Smooth muscle cell (in vitro differentiated cells): ENCODE measurements at regions not wholly inside any gene's neighbourhood (a gene's known extent, or its start where the extent isn't known, plus 50 kb on each side); places are given as distances from the start of the nearest gene placed in this dataset.

ENCODE experiments used
- DNase-seq: peaks from one replicate; lab custom pipeline; 2025; ENCODE audit not compliant: unreplicated experiment; lab: John Stamatoyannopoulos, UW
- H2AFZ ChIP-seq: fragments of 200-600 bp; sonication (generic); 2 replicates; pipeline ENCODE4 v1.6.0; 2016; ENCODE audit warnings: antibody characterized with exemption, low read depth, mild to moderate bottlenecking
- H3F3A ChIP-seq: fragments of 200-600 bp; sonication (generic); 2 replicates; pipeline ENCODE4 v1.6.0; 2017; ENCODE audit warnings: antibody characterized with exemption, low read depth
- H3K27ac ChIP-seq: fragments of 200-600 bp; sonication (generic); 2 replicates; pipeline ENCODE4 v1.5.1; 2016; ENCODE audit warnings: low read depth, mild to moderate bottlenecking
- H3K27me3 ChIP-seq: fragments of 200-600 bp; sonication (generic); 2 replicates; pipeline ENCODE4 v1.6.1; 2016; ENCODE audit warnings: low read depth, mild to moderate bottlenecking
- H3K36me3 ChIP-seq: fragments of 200-600 bp; sonication (generic); 2 replicates; pipeline ENCODE4 v1.5.1; 2016; ENCODE audit warnings: low read depth
- H3K4me1 ChIP-seq: fragments of 200-600 bp; sonication (generic); 2 replicates; pipeline ENCODE4 v1.5.1; 2016; ENCODE audit warnings: low read depth
- H3K4me2 ChIP-seq: fragments of 200-600 bp; sonication (generic); 2 replicates; pipeline ENCODE4 v1.6.0; 2016; ENCODE audit warnings: mild to moderate bottlenecking
- H3K4me3 ChIP-seq: fragments of 200-600 bp; sonication (generic); 2 replicates; pipeline ENCODE4 v1.5.1; 2016; ENCODE audit warnings: mild to moderate bottlenecking
- H3K79me2 ChIP-seq: fragments of 200-600 bp; sonication (generic); 2 replicates; pipeline ENCODE4 v1.6.0; 2016; ENCODE audit warnings: low read depth, mild to moderate bottlenecking
- H3K9ac ChIP-seq: fragments of 200-600 bp; sonication (generic); 2 replicates; pipeline ENCODE4 v1.6.0; 2016; ENCODE audit warnings: low read depth
- H3K9me3 ChIP-seq: fragments of 200-600 bp; sonication (generic); replicated peaks from 2 replicates; pipeline ENCODE4 v1.5.1; 2016; ENCODE audit warnings: low read depth
- H4K20me1 ChIP-seq: fragments of 200-600 bp; sonication (generic); 2 replicates; pipeline ENCODE4 v1.6.0; 2016; ENCODE audit warnings: low read depth
- CTCF ChIP-seq: fragments of 200-600 bp; sonication (generic); IDR thresholded peaks from 2 replicates; pipeline ENCODE4 v1.5.1; 2017; ENCODE audit warnings: borderline replicate concordance, mild to moderate bottlenecking, antibody characterized with exemption; ENCODE audit not compliant: insufficient read depth, poor library complexity, severe bottlenecking
- WGBS: methylation state at CpG from one replicate; pipeline ENCODE4 v1.1.7; 2016; ENCODE audit warnings: low lambda C conversion rate; 5-methylcytosine and 5-hydroxymethylcytosine counted together

DNA sequence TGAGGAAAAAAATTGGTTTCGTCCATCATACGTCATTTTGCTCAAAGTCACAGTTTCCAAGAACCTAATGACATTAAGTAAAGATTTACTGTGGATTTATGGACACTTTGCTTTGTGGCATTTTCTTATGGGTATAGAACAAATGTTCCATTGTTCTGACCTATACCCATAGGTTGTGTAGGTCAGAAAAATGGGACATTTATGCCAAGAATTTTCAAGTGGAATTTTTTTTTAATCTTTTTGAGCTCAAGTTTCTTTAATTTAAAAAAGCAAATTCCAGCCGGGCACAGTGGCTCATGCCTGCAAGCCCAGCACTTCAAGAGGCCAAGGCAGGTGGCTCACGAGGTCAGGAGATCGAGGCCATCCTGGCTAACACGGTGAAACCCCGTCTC, 187.5 kb upstream of the TPM1 start:
- no peaks in the 10 kb centered on the region for H3K36me3 ChIP-seq
- no peaks in the 10 kb centered on the region for H3K9me3 ChIP-seq
- H3K9ac ChIP-seq: no peak overlapping the region
- no peak overlapping the region for H3K4me3 ChIP-seq
- H2AFZ ChIP-seq: no peak overlapping the region
- no peaks in the 10 kb centered on the region for H3F3A ChIP-seq
- peaks cover 7% of the 10 kb centered on the region for H3K4me1 ChIP-seq
- DNase-seq: no peak
- no peak for TF ChIP-seq CTCF
- no peaks in the 10 kb centered on the region for H3K79me2 ChIP-seq
- no peak overlapping the region for H3K4me2 ChIP-seq
- H3K27ac ChIP-seq: no peak overlapping the region
- H4K20me1 ChIP-seq: no peaks in the 10 kb centered on the region
- 98% methylated on average over 7 of the region's 7 CpGs for WGBS
- no peaks in the 10 kb centered on the region for H3K27me3 ChIP-seq

DNA sequence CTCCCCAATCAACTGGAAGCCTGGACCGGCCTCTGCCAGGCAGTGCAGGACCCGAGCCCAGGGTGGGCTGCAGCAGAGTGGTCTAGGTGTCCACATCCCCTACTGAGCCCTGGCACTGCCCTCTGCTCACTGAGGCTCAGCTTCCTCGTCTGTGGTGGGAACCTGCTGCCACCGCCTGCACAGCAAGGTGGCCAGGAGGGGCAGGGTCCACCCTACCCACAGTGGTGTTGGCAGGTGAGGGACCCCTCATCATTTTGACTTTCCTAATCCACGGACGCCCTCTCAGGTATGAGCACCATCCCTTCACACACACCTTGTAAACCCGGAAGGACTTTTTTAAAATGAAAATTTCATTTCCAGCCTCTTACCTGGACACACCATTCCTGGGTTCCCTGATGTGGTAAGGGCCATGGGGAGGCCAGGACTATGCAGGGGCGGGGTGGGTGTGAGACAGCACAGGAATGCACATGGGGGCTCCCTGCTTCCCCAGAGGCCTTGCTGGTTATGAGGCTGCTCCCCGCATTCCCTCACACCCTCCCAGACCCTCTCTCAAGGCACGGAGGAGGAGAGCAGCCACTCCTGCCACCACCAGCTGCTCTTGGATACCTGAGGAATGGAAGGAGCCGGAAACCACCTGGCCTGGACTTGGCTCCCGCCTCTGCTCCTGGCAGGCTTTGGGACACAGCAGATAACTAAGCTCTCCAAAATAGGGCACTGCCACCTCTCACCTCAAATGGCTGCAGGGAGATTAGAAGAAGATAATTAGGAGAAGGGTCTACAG, 185.9 kb upstream of the TPM1 start:
- no peak overlapping the region for H3K9ac ChIP-seq
- DNase-seq: no peak
- H3K4me2 ChIP-seq: no peak overlapping the region
- H3K27ac ChIP-seq: no peak overlapping the region
- H3K27me3 ChIP-seq: no peaks in the 10 kb centered on the region
- no peak overlapping the region for H2AFZ ChIP-seq
- H3K79me2 ChIP-seq: no peaks in the 10 kb centered on the region
- no peaks in the 10 kb centered on the region for H4K20me1 ChIP-seq
- WGBS: 95% methylated on average over 12 of the region's 12 CpGs
- H3K4me1 ChIP-seq: no peaks in the 10 kb centered on the region
- H3F3A ChIP-seq: no peaks in the 10 kb centered on the region
- no peaks in the 10 kb centered on the region for H3K9me3 ChIP-seq
- no peak overlapping the region for H3K4me3 ChIP-seq
- no peak for TF ChIP-seq CTCF
- no peaks in the 10 kb centered on the region for H3K36me3 ChIP-seq

DNA sequence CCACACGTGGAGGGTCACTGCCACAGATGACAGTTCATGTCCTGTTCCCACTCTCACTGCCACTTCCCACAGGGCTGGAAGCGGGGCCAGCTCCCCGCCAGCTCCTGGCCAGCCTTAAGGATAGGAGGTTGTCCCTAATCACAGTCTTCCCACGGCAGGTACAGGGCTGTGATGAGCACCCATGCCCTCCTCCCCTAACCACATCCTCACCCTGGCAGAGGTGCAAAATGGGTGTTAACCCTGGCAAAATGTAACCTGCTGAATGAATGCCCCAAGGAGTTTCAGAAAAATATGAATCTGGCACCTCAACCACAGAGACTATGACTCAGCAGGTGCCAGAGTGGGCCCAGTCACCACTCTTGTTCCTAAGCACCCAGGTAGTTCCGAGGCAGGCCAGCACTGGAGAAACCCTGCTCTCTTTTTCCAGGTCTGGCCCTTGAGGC, 185.1 kb upstream of the TPM1 start:
- no peaks in the 10 kb centered on the region for H3K27me3 ChIP-seq
- H3K27ac ChIP-seq: no peak overlapping the region
- no peak for DNase-seq
- H4K20me1 ChIP-seq: no peaks in the 10 kb centered on the region
- no peak for TF ChIP-seq CTCF
- no peaks in the 10 kb centered on the region for H3K79me2 ChIP-seq
- 77% methylated on average over 5 of the region's 5 CpGs for WGBS
- H3K9me3 ChIP-seq: no peaks in the 10 kb centered on the region
- no peaks in the 10 kb centered on the region for H3F3A ChIP-seq
- H3K4me1 ChIP-seq: no peaks in the 10 kb centered on the region
- H2AFZ ChIP-seq: no peak overlapping the region
- H3K9ac ChIP-seq: no peak overlapping the region
- H3K36me3 ChIP-seq: no peaks in the 10 kb centered on the region
- H3K4me2 ChIP-seq: no peak overlapping the region
- H3K4me3 ChIP-seq: no peak overlapping the region

GRCh38 chr15:62858343-62858742, 184.2 kb upstream of the TPM1 start:
- Histone ChIP-seq H3K4me1 (no peaks in the 10 kb centered on the region), H3K27ac (no peak overlapping the region), H4K20me1 (no peaks in the 10 kb centered on the region), H3K4me3 (no peak overlapping the region), H3K27me3 (no peaks in the 10 kb centered on the region), H3K9me3 (no peaks in the 10 kb centered on the region), H3K9ac (no peak overlapping the region), H2AFZ (no peak overlapping the region), H3K4me2 (no peak overlapping the region), H3K36me3 (no peaks in the 10 kb centered on the region), H3F3A (no peaks in the 10 kb centered on the region), H3K79me2 (no peaks in the 10 kb centered on the region)
- no peak for TF ChIP-seq CTCF
- 77% methylated on average over 2 of the region's 2 CpGs for WGBS
- DNase-seq: no peak
